ENCODE measurements at regions not wholly inside any gene's neighbourhood (a gene's known extent, or its start where the extent isn't known, plus 50 kb on each side); places are given as distances from the start of the nearest gene placed in this dataset.

DNA sequence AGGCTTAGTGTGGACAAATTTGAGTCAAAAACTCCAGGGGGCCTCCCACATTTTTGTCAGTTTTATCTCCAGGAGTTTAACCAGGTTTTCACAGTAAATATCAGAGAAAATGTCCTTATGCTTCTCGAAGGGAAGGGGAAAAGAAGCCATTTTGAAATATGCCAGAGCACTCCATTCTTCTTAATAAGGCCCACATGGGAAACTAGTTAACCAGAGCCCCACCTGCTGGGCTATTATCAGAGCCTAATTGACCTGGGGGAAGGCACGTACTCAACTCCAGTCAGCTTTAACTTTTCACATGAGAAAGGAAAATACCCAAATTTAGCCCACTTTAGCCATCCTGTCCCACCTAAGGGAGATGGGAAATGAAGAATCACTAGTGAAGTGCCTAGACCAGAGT lies 296.3 kb downstream of the PTBP2 start:
- no peaks in the 10 kb centered on the region for H3K9me3 ChIP-seq (ENCODE audit: control extremely low read depth in 1 of 3, control insufficient read depth in 2 of 3, insufficient read depth in 1 of 3, low read length in 2 of 3)
- H3K27me3 ChIP-seq (replicated peaks in 1 of 4; ENCODE audit: control extremely low read depth in 1 of 4, control insufficient read depth in 3 of 4, insufficient read depth in 4 of 4, low read length in 3 of 4): no peaks in the 10 kb centered on the region
- no peaks in the 10 kb centered on the region for H4K20me1 ChIP-seq (ENCODE audit: control insufficient read depth, insufficient read depth, low read length, poor library complexity, severe bottlenecking)
- no peaks in the 10 kb centered on the region for H3K4me1 ChIP-seq (ENCODE audit: control insufficient read depth in 2 of 2, insufficient read depth in 2 of 2, low read length in 2 of 2)
- H3K27ac ChIP-seq (ENCODE audit: low read length in 2 of 2): no peak overlapping the region
- no peak overlapping the region for H3K4me3 ChIP-seq (ENCODE audit: control extremely low read depth in 1 of 5, extremely low read depth in 1 of 5, insufficient read depth in 1 of 5, low read depth in 2 of 5, low read length in 4 of 5)
- Mint-ChIP-seq H3K4me1 (no peaks in the 10 kb centered on the region), H3K9me3 (ENCODE audit: insufficient read depth) (no peaks in the 10 kb centered on the region), H3K27ac (no peak overlapping the region), H3K27me3 (peaks cover 4% of the 10 kb centered on the region), H3K4me3 (no peak overlapping the region)
- CTCF ChIA-PET: no interaction called here
- no peak overlapping the region for H3K4me2 ChIP-seq (replicated peaks; ENCODE audit: low read depth, low read length, poor library complexity, severe bottlenecking)
- no peak overlapping the region for H3K9ac ChIP-seq (ENCODE audit: low read length)
- H3K36me3 ChIP-seq (replicated peaks in 1 of 2; ENCODE audit: control extremely low read depth in 1 of 2, control insufficient read depth in 1 of 2, extremely low read depth in 1 of 2, insufficient read depth in 2 of 2, low read length in 1 of 2): no peaks in the 10 kb centered on the region
- TF ChIP-seq, protein P1, sequence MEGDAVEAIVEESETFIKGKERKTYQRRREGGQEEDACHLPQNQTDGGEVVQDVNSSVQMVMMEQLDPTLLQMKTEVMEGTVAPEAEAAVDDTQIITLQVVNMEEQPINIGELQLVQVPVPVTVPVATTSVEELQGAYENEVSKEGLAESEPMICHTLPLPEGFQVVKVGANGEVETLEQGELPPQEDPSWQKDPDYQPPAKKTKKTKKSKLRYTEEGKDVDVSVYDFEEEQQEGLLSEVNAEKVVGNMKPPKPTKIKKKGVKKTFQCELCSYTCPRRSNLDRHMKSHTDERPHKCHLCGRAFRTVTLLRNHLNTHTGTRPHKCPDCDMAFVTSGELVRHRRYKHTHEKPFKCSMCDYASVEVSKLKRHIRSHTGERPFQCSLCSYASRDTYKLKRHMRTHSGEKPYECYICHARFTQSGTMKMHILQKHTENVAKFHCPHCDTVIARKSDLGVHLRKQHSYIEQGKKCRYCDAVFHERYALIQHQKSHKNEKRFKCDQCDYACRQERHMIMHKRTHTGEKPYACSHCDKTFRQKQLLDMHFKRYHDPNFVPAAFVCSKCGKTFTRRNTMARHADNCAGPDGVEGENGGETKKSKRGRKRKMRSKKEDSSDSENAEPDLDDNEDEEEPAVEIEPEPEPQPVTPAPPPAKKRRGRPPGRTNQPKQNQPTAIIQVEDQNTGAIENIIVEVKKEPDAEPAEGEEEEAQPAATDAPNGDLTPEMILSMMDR (IDR thresholded peaks at IDR 0.05): no peak
- no peak for TF ChIP-seq EZH2 (IDR thresholded peaks at IDR 0.05; ENCODE audit: borderline replicate concordance, insufficient read depth, low read depth, low read length, poor library complexity, severe bottlenecking)
- intact Hi-C loops (cut with micrococcal nuclease): no loop called here
- POLR2A ChIA-PET: no interaction called here
- 100% methylated on average over 1 of the region's 2 CpGs for WGBS (ENCODE audit: insufficient coverage)
- no peak for DNase-seq
- no peak overlapping the region for H2AFZ ChIP-seq (ENCODE audit: insufficient read depth, low read depth, low read length, poor library complexity, severe bottlenecking)
- ATAC-seq (ENCODE audit: low read depth): no peak
- no peaks in the 10 kb centered on the region for H3K79me2 ChIP-seq (ENCODE audit: control insufficient read depth, insufficient read depth, low read length)

All from B cell (primary cell).